Progenitor cell of endocrine pancreas (in vitro differentiated cells): ENCODE measurements at regions not wholly inside any gene's neighbourhood (a gene's known extent, or its start where the extent isn't known, plus 50 kb on each side); places are given as distances from the start of the nearest gene placed in this dataset.
A peak's percentile ranks its signal among the peaks of the same experiment; 100 is the strongest.

ENCODE experiments used
- DNase-seq: peaks from one replicate; pipeline ENCODE4 v3.0.0; 2021; ENCODE audit warnings: low spot score; ENCODE audit not compliant: unreplicated experiment
- H3K27ac Mint-ChIP-seq: 2 replicates; pipeline ENCODE4 v1.8.0; 2021; ENCODE audit warnings: mild to moderate bottlenecking, moderate library complexity, mixed read lengths
- H3K27me3 Mint-ChIP-seq: 2 replicates; pipeline ENCODE4 v1.8.0; 2021; ENCODE audit warnings: mixed read lengths
- H3K36me3 Mint-ChIP-seq: 2 replicates; pipeline ENCODE4 v1.8.0; 2022; ENCODE audit warnings: mixed read lengths; ENCODE audit not compliant: insufficient read depth
- H3K4me1 Mint-ChIP-seq: 2 replicates; pipeline ENCODE4 v1.8.0; 2021; ENCODE audit warnings: low read depth, mixed read lengths
- H3K4me3 Mint-ChIP-seq: 2 replicates; pipeline ENCODE4 v1.8.0; 2021; ENCODE audit warnings: low read depth, mild to moderate bottlenecking, moderate library complexity, mixed read lengths
- H3K9me3 Mint-ChIP-seq: 2 replicates; pipeline ENCODE4 v1.8.0; 2021; ENCODE audit warnings: low read depth, mixed read lengths
- TF ChIP-seq, protein P1 (sequence below): fragments of 200-600 bp; sonication (generic); IDR thresholded peaks from one replicate; pipeline ENCODE4 v1.5.0; 2021; ENCODE audit warnings: antibody characterized with exemption, mild to moderate bottlenecking; ENCODE audit not compliant: unreplicated experiment

- TF ChIP-seq, protein P1, sequence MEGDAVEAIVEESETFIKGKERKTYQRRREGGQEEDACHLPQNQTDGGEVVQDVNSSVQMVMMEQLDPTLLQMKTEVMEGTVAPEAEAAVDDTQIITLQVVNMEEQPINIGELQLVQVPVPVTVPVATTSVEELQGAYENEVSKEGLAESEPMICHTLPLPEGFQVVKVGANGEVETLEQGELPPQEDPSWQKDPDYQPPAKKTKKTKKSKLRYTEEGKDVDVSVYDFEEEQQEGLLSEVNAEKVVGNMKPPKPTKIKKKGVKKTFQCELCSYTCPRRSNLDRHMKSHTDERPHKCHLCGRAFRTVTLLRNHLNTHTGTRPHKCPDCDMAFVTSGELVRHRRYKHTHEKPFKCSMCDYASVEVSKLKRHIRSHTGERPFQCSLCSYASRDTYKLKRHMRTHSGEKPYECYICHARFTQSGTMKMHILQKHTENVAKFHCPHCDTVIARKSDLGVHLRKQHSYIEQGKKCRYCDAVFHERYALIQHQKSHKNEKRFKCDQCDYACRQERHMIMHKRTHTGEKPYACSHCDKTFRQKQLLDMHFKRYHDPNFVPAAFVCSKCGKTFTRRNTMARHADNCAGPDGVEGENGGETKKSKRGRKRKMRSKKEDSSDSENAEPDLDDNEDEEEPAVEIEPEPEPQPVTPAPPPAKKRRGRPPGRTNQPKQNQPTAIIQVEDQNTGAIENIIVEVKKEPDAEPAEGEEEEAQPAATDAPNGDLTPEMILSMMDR: no peak
- H3K27me3 Mint-ChIP-seq: peaks cover 82% of the 10 kb centered on the region
- H3K9me3 Mint-ChIP-seq: no peaks in the 10 kb centered on the region
- no peaks in the 10 kb centered on the region for H3K36me3 Mint-ChIP-seq
- no peak overlapping the region for H3K4me3 Mint-ChIP-seq
- DNase-seq: no peak
- H3K27ac Mint-ChIP-seq: no peak overlapping the region
- peaks cover 7% of the 10 kb centered on the region for H3K4me1 Mint-ChIP-seq
Measured at GRCh38 chr22:22424210-22424800, 84.2 kb downstream of the ZNF280B start.

GRCh38 chr22:22424956-22425355, 83.6 kb downstream of the ZNF280B start:
- Mint-ChIP-seq H3K27me3 (peaks cover 82% of the 10 kb centered on the region), H3K27ac (no peak overlapping the region), H3K4me3 (no peak overlapping the region), H3K9me3 (no peaks in the 10 kb centered on the region), H3K4me1 (peaks cover 7% of the 10 kb centered on the region), H3K36me3 (no peaks in the 10 kb centered on the region)
- DNase-seq: no peak
- TF ChIP-seq, protein P1: no peak

- H3K4me3 Mint-ChIP-seq: no peak overlapping the region
- H3K9me3 Mint-ChIP-seq: no peaks in the 10 kb centered on the region
- H3K4me1 Mint-ChIP-seq: peaks cover 7% of the 10 kb centered on the region
- no peak for DNase-seq
- peaks cover 82% of the 10 kb centered on the region for H3K27me3 Mint-ChIP-seq
- TF ChIP-seq, protein P1: no peak
- H3K36me3 Mint-ChIP-seq: no peaks in the 10 kb centered on the region
- H3K27ac Mint-ChIP-seq: no peak overlapping the region
Measured at GRCh38 chr22:22425356-22425755, 83.2 kb downstream of the ZNF280B start.

DNA sequence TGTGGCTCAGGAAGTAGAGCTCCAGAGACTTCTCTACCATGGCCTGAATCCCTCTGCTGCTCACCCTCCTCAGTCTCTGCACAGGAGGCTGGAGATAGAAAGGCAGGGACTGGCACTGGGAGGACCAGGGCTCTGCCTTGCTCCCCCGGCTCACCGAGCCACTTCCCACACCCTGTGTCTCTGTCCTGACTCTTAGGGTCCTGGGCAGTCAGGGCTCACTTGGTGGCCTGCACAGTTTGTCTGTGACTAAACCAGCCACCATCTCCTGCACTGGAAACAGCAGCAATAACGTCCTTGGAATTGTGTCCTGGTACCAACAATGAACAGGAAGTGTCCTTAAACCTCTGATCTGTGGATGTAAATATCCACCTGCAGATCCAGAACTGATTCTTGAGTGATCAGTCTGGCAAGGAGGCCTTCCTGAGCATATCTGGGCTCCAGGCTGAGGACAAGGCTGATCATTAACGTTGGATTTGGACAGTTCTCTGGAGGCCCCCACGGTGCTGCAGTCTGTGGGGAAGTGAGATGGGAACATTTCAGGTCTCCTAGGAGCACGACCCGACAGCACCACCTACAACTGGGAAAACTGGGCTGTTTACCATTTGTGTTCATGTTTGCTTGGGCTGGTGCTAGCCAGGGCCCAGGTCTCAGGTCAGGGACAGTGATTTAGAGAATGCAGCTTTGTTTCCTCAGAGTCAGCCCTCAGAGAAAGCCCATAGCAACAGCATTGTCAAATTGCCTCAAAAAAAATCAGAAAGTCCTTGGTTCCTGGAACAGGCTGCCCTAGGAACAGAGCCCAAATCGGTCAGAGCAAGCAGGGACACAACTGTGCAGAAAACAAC, 82.5 kb downstream of the ZNF280B start:
- peak overlapping the region; percentile 75 for H3K27ac Mint-ChIP-seq
- H3K4me3 Mint-ChIP-seq: no peak overlapping the region
- H3K4me1 Mint-ChIP-seq: peaks cover 7% of the 10 kb centered on the region
- H3K27me3 Mint-ChIP-seq: peaks cover 82% of the 10 kb centered on the region
- no peaks in the 10 kb centered on the region for H3K9me3 Mint-ChIP-seq
- TF ChIP-seq, protein P1: no peak
- no peak for DNase-seq
- no peaks in the 10 kb centered on the region for H3K36me3 Mint-ChIP-seq

DNA sequence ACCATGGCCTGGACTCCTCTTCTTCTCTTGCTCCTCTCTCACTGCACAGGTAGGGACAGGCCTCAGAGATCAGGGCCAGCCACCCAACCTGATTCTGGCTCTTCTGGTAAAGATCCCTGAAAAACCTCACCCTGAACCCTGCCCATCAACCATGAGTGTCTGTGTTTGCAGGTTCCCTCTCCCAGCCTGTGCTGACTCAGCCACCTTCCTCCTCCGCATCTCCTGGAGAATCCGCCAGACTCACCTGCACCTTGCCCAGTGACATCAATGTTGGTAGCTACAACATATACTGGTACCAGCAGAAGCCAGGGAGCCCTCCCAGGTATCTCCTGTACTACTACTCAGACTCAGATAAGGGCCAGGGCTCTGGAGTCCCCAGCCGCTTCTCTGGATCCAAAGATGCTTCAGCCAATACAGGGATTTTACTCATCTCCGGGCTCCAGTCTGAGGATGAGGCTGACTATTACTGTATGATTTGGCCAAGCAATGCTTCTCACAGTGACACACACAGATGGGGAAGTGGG, 80.9 kb downstream of the ZNF280B start:
- peaks cover 79% of the 10 kb centered on the region for H3K27me3 Mint-ChIP-seq
- H3K36me3 Mint-ChIP-seq: no peaks in the 10 kb centered on the region

More for the DNA sequence above, 80.9 kb downstream of the ZNF280B start:
- Mint-ChIP-seq H3K27ac (no peak overlapping the region), H3K9me3 (no peaks in the 10 kb centered on the region), H3K4me1 (peaks cover 7% of the 10 kb centered on the region), H3K4me3 (no peak overlapping the region)
- TF ChIP-seq, protein P1: no peak
- DNase-seq: no peak
